CMK (cell line): ENCODE measurements at regions not wholly inside any gene's neighbourhood (a gene's known extent, or its start where the extent isn't known, plus 50 kb on each side); places are given as distances from the start of the nearest gene placed in this dataset.

Experiments used
- DNase-seq: peaks from one replicate; pipeline ENCODE4 v3.0.0-alpha.2; 2010; ENCODE audit warnings: low read depth

DNA sequence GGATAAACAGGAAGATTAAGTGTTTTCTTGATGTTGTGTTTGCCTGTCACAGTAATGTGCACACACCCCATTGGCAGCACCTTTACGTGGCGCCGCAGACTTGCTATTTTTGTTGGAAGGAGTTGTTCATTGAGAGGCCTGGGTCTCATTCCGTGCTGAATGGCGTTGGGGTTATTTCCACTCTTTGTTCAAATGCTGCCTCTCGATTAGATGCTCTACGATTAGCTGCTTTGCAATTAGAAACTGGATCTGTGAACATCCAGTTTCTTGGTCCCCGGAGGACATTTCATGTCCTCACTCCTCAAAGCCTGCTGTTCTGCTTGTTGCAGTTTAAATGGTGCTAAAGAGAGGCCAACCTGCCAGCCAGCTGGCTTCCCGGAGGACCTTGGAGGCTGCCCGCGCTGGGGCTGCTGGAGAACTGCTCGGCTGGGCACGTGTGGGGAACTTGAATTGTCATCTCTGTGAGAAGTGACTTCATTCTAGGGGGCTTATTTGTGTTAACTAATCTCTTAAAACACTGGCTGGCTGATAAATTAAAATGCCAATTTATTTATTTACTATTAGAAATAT, 117.4 kb upstream of the NABP1 start:
- DNase-seq, result no peak

DNA sequence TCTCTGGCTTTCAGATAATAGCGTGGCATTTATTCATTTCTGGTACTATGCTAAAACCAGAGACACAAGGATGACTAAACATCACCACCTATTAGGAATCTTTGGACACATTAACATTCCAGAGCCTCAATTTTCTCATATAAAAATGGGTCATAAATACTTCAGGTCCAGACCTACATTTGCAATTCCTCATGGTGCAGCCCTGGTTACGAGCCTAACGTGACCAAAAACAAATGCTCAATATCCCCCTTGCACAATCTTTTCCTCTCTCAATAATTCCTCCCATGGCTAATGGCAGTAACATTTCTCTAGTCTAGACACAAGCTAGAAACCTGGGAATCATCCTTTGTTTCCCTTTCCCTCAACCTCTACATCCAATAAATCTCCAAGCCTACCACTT, 112.8 kb upstream of the NABP1 start:
- no peak for DNase-seq

DNA sequence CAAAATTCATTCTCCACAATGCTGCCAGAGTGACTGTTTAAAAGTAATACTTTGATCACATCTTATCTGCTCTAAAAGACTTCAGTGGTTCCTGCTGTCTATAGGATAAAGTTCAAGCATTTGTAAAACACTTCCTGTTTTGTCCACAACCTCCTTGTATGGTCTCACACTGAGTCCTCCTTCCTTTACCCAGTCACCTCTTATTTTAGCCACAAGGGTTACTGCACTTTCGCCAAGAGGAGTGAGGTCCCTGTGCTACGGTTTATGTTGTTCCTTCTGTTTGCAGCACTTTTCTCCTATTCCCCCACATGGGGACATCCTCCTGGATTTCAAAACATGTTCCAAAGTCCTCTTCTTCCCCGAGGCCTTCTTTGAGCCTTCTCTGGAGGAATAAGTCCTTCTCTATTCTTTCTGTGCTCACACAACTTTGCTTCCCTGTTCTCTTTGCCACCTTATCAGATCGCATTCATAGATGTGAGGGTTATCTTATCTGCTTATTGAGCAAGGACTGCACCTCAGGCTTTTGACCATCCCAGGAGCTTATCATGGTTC, 112.2 kb upstream of the NABP1 start:
- DNase-seq, result peak; percentile 90

DNA sequence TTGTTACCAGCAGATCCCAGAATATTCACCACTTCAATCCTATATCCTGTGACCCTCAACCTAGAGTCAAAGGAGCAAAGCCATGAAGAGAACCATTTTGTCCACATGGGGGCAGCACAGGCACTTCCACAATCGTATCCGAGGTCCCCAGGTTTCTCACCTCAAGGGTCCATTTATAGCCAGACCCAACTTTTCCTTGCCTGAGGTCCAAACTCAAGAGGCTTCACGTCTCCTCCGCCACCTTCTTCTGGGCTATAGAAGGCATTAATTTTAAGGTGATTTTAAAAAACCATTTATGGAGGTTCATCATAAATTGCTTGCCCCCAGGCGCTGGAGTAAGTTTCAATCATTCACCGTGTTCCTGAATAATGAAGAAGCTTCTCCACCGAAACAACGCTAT, 111.6 kb upstream of the NABP1 start:
- DNase-seq, result no peak

DNA sequence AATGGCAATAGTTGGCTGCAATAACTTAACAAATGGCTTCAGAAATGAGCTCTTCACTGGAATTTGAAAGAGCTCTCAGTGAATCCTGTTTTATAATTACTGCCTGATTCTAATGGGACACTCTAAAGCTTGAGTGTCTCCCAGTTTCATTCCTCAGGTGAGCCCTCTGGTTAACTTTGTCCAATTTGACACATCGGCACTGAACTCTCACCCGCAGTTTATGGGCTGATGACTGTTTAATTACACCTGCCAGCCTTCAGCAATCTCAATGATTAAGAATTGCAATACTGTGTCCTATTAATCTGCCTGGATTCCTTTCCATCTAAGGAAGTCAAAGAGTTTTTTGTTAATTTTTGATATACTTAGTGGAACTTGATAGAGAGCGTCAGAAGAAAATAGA, 110.7 kb upstream of the NABP1 start:
- DNase-seq, result no peak

DNA sequence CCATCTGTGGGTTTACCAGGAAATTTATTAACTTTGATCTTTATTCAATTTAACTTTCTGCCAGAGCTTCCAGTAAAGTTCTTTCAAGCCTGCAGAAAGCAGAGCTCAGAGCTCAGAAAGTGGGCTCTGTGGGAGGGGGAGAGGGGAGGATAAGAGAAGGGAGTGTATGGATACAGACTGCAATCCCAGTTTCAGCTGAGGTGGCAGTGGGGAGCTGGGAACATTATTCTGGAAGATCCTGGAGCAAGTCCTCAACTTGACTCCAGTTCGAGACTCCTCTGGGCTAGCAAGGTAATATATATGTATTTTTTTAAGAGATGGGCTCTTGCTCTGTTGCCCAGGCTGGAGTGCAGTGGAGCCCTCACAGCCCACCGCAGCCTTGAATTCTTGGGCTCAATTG, 108.9 kb upstream of the NABP1 start:
- no peak for DNase-seq

DNA sequence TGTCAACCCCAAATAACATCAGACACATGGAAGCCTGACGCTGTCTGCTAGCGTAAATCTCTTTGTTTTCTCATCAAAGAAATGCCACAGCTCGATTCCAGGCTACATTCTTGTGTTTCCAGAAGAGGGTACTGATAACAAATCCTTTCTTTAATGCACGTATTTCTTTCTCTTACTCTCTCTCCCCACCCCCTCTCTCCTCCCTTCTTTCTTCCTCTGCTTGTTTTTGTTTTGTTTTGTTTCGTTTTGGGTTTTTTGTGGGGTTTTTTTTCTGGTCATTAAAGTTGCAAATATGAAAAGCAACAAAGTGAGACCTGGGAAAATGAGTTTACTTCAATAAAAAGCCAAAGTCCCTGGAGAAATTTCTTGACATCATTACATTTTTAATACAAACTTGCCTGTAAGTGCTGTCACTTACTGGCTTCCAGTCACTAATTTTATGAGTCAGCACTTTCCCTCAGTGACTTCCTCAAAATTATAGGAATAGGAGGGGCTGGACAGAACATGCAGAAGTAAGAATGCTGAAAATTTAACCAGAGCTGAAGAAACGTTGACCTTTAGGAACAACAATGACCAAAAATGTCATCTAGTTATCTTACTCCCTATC, 106.7 kb upstream of the NABP1 start:
- peak; percentile 52 for DNase-seq

DNA sequence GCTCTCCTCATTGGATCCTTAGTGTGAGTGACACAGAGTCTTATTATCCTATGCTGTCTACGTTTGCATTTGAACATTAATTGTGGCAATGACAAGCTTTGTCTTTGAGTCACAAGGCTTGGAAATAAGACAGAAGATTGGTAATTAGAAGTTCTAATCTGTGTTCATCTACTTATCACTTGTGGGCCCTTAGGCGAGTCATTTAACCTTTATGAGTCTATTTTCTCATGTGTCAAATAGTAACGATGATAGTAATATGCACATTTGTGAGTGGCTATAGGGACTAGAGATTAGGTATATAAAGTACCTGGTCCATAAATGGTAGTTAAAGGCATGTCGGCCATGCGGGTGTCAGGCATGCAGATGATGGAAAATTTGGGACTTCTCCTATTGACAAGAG, 105.6 kb upstream of the NABP1 start:
- no peak for DNase-seq

DNA sequence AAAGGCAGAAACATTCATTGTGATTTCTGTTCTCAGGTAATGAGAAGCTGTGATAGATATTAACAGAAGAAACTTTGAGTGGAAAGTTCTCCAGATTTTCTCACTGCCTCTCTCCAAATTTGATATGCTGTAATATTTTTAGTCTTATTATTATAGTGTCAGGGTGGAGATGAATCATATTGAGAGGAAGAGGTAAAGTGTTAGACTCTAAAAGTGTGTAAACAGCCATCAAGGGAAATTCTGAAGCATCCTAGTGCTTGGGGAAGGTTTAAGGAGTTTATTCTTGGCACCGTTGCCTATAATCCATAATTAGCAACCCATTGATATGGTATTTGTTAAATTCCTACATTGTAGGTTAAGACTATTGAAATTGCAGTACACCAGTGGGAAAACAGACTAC, 104.7 kb upstream of the NABP1 start:
- no peak for DNase-seq

DNA sequence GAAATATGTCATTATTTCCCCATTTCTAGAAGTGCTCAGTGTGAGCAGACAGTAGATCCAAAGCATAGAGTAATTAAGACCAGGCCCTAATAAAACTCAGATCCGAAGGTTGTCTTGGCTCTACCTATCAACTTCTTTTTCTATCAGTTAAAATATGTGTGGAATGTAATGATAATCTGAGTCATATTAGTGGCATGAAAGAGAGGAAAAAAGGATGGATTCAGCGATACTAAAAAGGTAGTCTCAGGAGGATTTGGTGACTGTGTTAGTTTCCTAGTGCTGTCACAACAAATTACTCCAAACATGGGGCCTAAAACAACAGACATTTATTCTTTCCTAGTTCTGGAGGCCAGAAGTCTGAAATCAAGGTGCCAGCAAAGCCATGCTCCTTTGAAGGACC, 103.7 kb upstream of the NABP1 start:
- no peak for DNase-seq

DNA sequence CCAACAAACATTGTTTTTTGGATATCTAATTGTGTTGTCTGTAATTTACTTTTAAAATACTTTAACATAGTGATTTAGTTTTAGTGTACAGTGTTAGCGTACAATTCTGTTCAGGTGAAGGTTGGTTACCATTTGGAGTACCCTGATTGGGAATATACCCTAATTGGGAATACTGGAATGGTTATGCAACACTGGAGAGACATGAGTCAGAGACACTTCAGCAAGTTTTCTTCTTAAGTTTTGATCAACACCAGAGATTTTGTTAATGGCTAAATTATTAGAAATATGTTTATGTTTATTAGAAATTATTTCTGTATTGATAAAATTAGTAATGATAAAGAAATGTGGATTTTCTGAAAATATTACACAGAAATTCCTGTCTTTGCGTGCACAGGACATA, 100.3 kb upstream of the NABP1 start:
- no peak for DNase-seq

DNA sequence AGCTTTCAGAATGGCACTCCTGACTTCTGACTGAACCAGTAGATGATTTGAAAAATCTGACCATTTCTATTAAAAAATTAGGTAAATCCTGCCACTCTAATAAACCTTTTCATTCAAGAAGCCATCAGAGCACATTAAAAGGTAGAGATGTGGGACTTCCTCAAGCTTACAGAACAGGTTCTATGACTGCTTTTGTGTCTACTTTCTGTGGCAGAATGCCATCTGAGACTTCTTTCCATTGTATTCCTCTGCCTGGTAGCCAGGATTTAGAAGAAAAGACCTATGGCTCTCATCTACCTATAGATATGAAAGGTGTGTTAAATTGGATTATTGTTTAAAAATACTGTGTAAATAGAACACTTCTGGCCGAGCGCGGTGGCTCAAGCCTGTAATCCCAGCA, 99.9 kb upstream of the NABP1 start:
- DNase-seq, result no peak

DNA sequence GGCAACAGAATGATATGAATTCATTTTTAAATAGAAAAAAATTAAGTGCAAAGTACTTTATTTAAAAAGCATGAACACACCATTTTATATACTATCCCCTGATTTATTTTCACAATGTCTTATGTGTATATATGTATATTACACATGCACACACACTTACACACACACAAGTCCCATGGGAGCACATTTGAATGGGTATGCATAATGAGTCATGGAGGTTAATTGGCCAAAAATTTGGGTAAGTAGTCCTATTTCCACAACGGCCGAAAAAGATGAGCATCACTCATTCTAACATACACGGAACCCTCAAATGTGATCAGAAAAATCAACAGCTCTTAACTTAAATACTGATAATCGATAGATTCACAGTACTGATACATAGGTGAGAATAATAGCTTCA, 97.4 kb upstream of the NABP1 start:
- DNase-seq, result no peak

DNA sequence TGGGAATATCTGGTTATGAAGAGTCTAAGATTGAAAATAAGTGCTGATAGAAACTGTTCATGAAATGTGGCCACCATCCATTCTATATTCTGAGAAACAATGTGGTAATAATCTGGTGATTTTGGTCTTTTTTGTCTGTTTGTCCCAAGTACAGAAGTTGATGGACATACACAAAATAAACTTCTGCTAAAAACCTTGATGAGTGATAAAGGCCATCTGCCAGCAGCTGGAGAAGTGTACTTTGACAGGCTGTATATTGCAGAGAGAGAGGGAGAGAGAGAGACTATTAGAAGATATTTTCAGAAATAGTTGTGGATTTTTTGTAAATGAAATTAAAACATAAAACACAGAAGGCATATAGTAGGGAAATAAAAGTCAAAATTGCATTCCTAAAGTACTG, 96.9 kb upstream of the NABP1 start:
- DNase-seq, result no peak

DNA sequence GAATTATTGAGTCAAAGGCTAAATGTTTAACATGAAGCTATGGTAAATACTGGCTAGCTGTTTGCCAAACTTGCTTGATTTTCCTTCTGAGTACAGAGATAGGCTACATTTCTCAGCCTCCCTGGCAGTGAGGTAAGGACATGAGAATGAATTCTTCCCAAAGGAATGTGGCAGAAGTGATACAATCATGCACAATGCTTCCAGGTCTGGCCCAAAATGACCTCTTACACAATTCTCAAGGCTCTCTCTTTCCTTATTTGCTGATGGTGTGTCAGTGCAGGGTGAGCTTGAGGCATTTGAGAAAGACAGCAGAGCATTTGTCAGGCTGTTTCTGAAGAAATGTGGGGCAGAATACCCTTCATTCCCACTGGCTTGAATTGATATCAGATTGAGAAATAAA, 95.6 kb upstream of the NABP1 start:
- no peak for DNase-seq

DNA sequence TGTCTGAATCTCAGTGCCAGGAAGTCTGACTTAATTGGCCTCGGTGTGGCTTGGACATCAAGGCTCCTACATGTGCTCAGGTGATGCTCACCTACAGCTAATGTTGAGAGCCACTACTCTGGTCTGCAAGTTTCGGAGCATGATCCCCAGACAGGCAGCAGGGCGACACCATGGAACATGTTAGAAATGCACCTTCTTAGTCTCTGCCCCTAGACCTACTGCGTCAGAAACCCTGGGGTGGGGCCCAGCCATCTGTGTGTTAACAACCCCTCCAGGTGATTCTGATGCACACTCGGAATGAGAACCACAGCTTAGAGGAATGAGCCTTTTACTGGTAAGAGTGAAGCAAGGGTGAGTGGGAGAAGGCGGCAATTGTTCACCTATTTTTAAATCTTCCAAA, 86.9 kb upstream of the NABP1 start:
- DNase-seq, result no peak

DNA sequence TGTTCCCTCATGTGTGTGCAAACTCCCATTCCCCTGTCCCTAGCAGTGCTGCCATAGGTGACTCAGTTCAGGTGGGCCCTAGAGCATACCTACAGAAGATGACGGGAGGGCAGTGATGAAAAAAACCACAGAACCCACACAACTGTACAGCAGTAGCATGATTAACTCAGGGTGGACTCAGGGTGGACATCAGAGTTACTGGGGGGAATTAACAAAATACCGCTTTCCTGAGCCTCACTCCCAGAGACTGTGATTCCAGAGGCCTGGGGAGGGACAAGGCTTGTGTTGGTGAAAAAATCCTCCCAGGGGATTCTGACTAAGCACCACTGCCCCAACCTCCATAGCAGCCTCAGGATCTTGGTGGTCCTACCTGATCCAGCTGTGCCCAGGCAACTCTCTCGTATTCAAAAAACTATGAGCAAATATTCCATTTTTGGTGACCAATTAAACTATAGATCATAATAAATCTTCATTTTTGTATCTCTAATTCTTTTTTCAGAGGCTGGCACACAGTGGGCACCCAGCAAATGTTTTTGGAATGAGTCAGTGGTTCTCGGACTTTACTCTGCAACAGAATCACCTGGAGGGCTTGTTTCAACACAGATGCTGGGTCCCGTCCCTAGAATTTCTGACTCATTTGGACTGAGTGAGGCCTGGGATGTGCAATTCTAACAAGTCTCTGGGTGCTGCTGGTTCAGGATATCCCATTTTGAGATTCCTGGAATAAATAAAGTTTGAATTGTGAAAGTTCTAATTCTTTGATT, 84.1 kb upstream of the NABP1 start:
- no peak for DNase-seq

DNA sequence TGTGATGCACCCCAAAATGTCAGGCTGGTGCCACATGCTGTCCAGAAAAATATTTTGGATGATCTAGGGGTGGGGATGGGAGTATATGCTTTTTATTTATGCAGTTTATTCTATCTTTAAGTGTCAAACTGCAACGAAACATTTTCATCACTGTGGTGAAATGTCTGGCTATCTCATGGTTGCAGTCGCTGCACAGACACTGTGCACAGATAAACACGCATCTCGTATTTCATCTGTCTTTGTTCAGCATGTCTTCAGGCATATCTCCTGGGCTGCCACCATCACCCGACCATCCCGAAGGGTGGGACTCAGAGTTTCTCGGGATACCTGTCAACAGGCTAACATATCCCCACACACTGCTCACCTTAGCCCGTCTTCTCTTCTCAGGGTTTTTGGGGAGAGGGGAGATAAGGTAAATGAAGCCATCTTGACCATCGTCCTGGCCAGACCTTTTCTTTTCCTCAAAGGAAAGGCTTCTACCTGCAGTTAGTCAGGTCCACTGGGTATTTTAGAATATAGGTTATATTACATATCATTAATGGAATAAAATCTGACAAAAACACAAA, 80.7 kb upstream of the NABP1 start:
- DNase-seq, result peak; percentile 39

DNA sequence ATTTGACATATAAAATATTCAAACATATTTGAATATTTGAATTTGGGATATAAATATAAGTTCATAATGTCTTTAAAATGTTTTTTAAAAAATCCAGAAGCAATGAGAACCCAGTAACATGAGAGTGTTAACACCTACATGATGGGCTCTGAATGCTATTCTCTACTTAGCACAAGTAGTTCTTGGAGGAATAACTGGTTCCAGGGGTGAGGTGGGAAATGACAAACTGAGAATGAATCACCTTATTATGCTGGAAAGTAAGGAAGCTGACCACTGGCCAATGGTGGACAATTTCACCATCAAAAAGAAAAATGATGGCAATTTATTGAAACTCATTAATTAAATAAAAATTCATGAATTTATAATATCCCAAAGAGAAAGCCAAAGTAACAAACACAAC, 79.6 kb upstream of the NABP1 start:
- DNase-seq, result no peak

DNA sequence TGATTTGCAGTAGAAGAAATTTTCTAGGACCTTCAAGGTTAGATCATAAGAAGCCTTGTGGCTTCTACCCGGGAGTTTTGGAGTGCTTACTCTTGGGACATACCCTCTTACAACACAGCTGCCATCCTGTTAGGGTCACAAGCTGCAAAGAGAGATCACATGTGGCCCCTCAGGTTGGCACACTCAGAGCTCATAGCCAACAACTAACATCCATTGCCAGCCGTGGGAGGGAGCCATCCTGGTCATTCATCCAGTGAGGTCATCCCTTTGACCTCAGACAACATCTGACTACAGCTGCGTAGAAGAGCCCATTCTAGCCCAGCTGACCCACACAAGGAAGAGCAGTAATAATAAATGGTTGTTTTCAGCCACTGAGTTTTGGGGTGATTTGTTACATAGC, 76.9 kb upstream of the NABP1 start:
- no peak for DNase-seq

DNA sequence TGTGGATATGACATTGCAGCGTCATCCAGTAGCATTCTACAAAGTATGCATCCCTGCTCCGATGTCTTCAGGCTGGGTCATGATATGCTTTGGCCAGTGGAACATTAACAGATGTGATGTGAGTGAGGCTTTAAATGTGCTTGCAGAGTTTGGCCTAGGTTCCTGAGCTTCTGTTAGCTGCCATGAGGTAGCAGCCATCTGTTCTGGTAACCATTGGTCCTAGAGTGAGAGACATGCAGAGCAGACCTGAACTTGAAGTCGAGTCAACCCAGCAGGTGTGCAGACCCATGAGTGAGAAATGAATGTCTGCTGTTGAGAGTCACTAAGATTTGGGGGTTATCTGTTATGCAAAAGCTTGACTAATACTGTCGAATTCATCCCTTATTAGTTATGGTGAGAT, 73.8 kb upstream of the NABP1 start:
- DNase-seq, result no peak

DNA sequence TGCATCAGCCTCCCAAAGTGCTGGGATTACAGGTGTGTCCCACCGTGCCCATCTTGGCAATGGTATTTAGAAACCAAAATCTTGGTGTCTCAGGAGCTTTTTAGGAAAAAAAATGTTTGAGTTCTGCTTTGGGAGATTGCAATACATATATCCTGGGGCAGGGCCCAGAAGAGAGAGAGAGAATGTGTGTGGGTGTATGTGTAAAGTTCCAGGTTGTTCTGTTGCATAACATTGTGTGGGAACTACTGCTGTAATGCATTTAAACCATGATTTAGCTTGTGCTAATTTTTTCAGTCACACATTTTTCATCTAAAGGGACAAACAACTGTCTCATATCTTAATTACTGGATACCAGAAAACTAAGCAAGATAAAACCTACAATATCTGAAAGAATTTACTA, 70.8 kb upstream of the NABP1 start:
- DNase-seq, result no peak

DNA sequence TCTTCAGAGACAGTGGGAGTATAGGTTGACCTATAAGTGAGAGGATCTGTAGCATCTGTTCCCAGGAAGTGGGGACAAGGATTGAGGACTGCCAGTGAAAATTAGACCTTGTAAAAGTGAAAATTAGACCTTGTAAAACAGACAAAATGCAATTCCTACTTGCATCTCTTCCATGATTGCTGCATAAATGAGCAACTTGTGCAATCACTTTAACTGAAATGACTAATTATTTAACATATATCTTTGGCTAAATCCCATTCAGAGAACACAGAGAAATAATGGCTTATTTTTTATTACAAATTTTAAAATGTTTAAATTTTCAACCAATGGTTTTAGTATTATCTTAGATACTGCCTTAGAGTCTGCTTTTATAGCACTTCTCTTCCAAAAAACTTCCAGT, 67.2 kb upstream of the NABP1 start:
- DNase-seq, result no peak
